B cell (primary cell): ENCODE measurements at regions not wholly inside any gene's neighbourhood (a gene's known extent, or its start where the extent isn't known, plus 50 kb on each side); places are given as distances from the start of the nearest gene placed in this dataset.

Source experiments
- ATAC-seq: fragments of 200-7000 bp; cut with Tn5 transposase; one replicate; pipeline ENCODE4 v1.10.0; 2021; ENCODE audit warnings: low read depth, mild to moderate bottlenecking, moderate number of reproducible peaks, moderate library complexity
- CTCF ChIA-PET: fragments of 350-600 bp; sonication (Branson Sonifier 250); formaldehyde crosslinking; loops from one replicate; lab custom pipeline; 2021; ENCODE audit warnings: antibody characterized with exemption, inconsistent platforms; lab: Charles Lee
- POLR2A ChIA-PET: fragments of 350-600 bp; sonication (Branson Sonifier 250); formaldehyde crosslinking; loops from one replicate; lab custom pipeline; 2021; ENCODE audit warnings: antibody characterized with exemption; lab: Charles Lee
- DNase-seq: peaks from one replicate; pipeline ENCODE4 v3.0.0; 2013
- H2AFZ ChIP-seq: 2 replicates; pipeline ENCODE4 v1.6.1; 2012; ENCODE audit warnings: mild to moderate bottlenecking, low read depth, low read length; ENCODE audit not compliant: insufficient read depth, poor library complexity, severe bottlenecking
- H3K27ac ChIP-seq, 2 donors: 1 replicate in 1 of 2; 2 replicates in 1 of 2; pipeline ENCODE4 v1.5.1; 2012 to 2013; ENCODE audit warnings: low read length in 2 of 2, mild to moderate bottlenecking in 2 of 2, moderate library complexity in 1 of 2
- H3K27me3 ChIP-seq, 4 experiments: fragments of 200-600 bp in 1 of 4; sonication (generic) in 1 of 4; replicated peaks in 1 of 4; 1 replicate in 2 of 4; 2 replicates in 2 of 4; pipeline versions ENCODE4 v1.6.1 to v1.7.0; 2013 to 2016; ENCODE audit warnings: low read length in 3 of 4, mild to moderate bottlenecking in 2 of 4, mixed read lengths in 1 of 4, moderate library complexity in 1 of 4; ENCODE audit not compliant: insufficient read depth in 4 of 4, control insufficient read depth in 3 of 4; ENCODE audit errors: control extremely low read depth in 1 of 4
- H3K36me3 ChIP-seq, 2 experiments: replicated peaks in 1 of 2; 1 replicate in 1 of 2; 2 replicates in 1 of 2; pipeline versions ENCODE4 v1.6.1 to v1.7.1; 2013; ENCODE audit warnings: low read length in 1 of 2; ENCODE audit not compliant: insufficient read depth in 2 of 2, control insufficient read depth in 1 of 2; ENCODE audit errors: control extremely low read depth in 1 of 2, extremely low read depth in 1 of 2
- H3K4me1 ChIP-seq, 2 donors: fragments of 200-600 bp in 1 of 2; sonication (generic) in 1 of 2; 1 replicate in 1 of 2; 2 replicates in 1 of 2; pipeline versions ENCODE4 v1.5.1 to v1.6.1; 2013 to 2017; ENCODE audit warnings: low read length in 2 of 2; ENCODE audit not compliant: control insufficient read depth in 2 of 2, insufficient read depth in 2 of 2
- H3K4me2 ChIP-seq: replicated peaks from 2 replicates; pipeline ENCODE3; 2012; ENCODE audit warnings: mild to moderate bottlenecking, low read depth, low read length; ENCODE audit not compliant: poor library complexity, severe bottlenecking
- H3K4me3 ChIP-seq, 5 experiments: fragments of 200-600 bp in 1 of 5; sonication (generic) in 1 of 5; 1 replicate in 3 of 5; 2 replicates in 2 of 5; pipeline versions ENCODE4 v1.5.1 to v1.7.0; 2011 to 2016; ENCODE audit warnings: low read length in 4 of 5, mild to moderate bottlenecking in 4 of 5, low read depth in 2 of 5, control low read depth in 1 of 5, moderate library complexity in 1 of 5; ENCODE audit not compliant: insufficient read depth in 1 of 5; ENCODE audit errors: control extremely low read depth in 1 of 5, extremely low read depth in 1 of 5
- H3K79me2 ChIP-seq: fragments of 200-600 bp; sonication (generic); one replicate; pipeline ENCODE4 v1.6.0; 2016; ENCODE audit warnings: low read length; ENCODE audit not compliant: control insufficient read depth, insufficient read depth
- H3K9ac ChIP-seq: fragments of 200-600 bp; sonication (generic); 2 replicates; pipeline ENCODE4 v1.6.1; 2017; ENCODE audit warnings: mild to moderate bottlenecking, low read length, moderate library complexity
- H3K9me3 ChIP-seq, 3 donors: one replicate each; pipeline versions ENCODE4 v1.6.1 to v1.7.1; 2013; ENCODE audit warnings: low read length in 2 of 3; ENCODE audit not compliant: control insufficient read depth in 2 of 3, insufficient read depth in 1 of 3; ENCODE audit errors: control extremely low read depth in 1 of 3
- H4K20me1 ChIP-seq: 2 replicates; pipeline ENCODE4 v1.6.0; 2012; ENCODE audit warnings: mild to moderate bottlenecking, low read length; ENCODE audit not compliant: insufficient read depth, control insufficient read depth, poor library complexity, severe bottlenecking
- H3K27ac Mint-ChIP-seq: one replicate; pipeline ENCODE4 v1.8.0; 2021; ENCODE audit warnings: mixed read lengths
- H3K27me3 Mint-ChIP-seq: one replicate; pipeline ENCODE4 v1.8.0; 2021; ENCODE audit warnings: mixed read lengths
- H3K4me1 Mint-ChIP-seq: one replicate; pipeline ENCODE4 v1.8.0; 2021; ENCODE audit warnings: mixed read lengths
- H3K4me3 Mint-ChIP-seq: one replicate; pipeline ENCODE4 v1.8.0; 2021; ENCODE audit warnings: mixed read lengths
- H3K9me3 Mint-ChIP-seq: one replicate; pipeline ENCODE4 v1.8.0; 2022; ENCODE audit warnings: mixed read lengths; ENCODE audit not compliant: insufficient read depth
- CTCF ChIP-seq: fragments of 200-600 bp; IDR thresholded peaks from one replicate; pipeline ENCODE4 v1.8.0; 2022; ENCODE audit warnings: antibody characterized with exemption, mild to moderate bottlenecking
- EZH2 ChIP-seq: IDR thresholded peaks from 2 replicates; pipeline ENCODE4 v1.6.1; 2012; ENCODE audit warnings: borderline replicate concordance, low read depth, mild to moderate bottlenecking, moderate library complexity, low read length; ENCODE audit not compliant: insufficient read depth, poor library complexity, severe bottlenecking
- WGBS: methylation state at CpG from one replicate; pipeline ENCODE4 v1.1.5; 2013; ENCODE audit warnings: missing lambda C conversion rate; ENCODE audit not compliant: insufficient coverage; 5-methylcytosine and 5-hydroxymethylcytosine counted together
- intact Hi-C: fragments of 100-400 bp; cut with micrococcal nuclease; formaldehyde crosslinking; loops from one replicate; pipeline ENCODE4 v1.10.0; 2022

DNA sequence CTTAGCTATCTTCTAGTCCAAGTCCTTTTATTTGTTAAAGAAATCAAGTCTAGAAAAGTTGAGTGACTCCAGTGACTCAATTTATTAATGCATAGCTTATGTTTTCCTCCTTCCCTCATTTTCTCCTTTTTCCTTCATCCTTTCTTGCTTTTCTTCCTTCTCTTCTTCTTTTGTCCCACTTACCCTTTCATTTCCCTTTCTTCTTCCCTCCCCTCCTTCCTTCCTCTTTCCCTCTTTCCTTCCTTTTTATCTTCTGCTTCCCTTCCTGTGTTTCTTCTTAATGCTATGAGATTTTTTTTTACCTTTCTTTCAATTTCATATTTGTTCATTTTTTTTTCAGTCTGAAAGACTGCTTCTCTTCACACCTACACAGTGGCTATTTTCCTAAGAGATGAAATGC lies 555.5 kb downstream of the PIK3C3 start:
- Histone ChIP-seq H3K4me3 (no peak overlapping the region), H3K4me2 (no peak overlapping the region), H3K4me1 (no peaks in the 10 kb centered on the region), H3K9ac (no peak overlapping the region), H3K27ac (no peak overlapping the region), H2AFZ (no peak overlapping the region), H3K79me2 (no peaks in the 10 kb centered on the region), H3K27me3 (no peaks in the 10 kb centered on the region), H4K20me1 (no peaks in the 10 kb centered on the region), H3K9me3 (no peaks in the 10 kb centered on the region), H3K36me3 (no peaks in the 10 kb centered on the region)
- H3K4me3 Mint-ChIP-seq: no peak overlapping the region
- ChIA-PET CTCF (no interaction called here), POLR2A (no interaction called here)
- no peaks in the 10 kb centered on the region for H3K4me1 Mint-ChIP-seq
- H3K9me3 Mint-ChIP-seq: no peaks in the 10 kb centered on the region
- no peak for ATAC-seq
- intact Hi-C loops: no loop called here
- no peak overlapping the region for H3K27ac Mint-ChIP-seq
- TF ChIP-seq CTCF: no peak
- no peak for TF ChIP-seq EZH2
- no peak for DNase-seq
- no peaks in the 10 kb centered on the region for H3K27me3 Mint-ChIP-seq

DNA sequence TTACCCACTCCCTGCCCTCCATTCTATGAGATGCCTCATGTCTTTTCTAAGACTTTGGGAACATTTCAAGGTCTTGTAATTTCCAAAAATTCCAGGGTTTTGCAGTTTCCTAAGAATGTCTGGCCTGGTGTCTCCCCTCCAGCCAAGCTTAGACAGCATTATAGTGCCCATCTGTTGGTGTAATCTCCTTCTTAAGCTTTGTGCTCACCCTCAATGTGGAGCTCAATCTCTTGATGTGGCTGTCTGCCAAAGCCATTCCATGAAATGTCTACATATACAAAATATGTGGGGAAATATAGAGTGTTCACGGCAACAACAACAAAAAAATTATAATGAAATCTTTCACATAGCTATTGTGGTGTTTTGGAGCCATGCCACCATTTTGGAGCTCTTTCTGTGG lies 558.4 kb downstream of the PIK3C3 start:
- H3K36me3 ChIP-seq: no peaks in the 10 kb centered on the region
- TF ChIP-seq CTCF (no peak), EZH2 (no peak)
- CTCF ChIA-PET: no interaction called here
- H3K4me1 ChIP-seq: no peaks in the 10 kb centered on the region
- H3K27ac ChIP-seq: no peak overlapping the region
- no peak overlapping the region for H2AFZ ChIP-seq
- H3K4me2 ChIP-seq: no peak overlapping the region
- no peak for DNase-seq
- no peaks in the 10 kb centered on the region for H3K27me3 ChIP-seq
- no CpG with 5 or more reads among the region's 1 CpG for WGBS
- H4K20me1 ChIP-seq: no peaks in the 10 kb centered on the region
- no peak for ATAC-seq
- H3K9ac ChIP-seq: no peak overlapping the region
- no peaks in the 10 kb centered on the region for H3K27me3 Mint-ChIP-seq
- intact Hi-C loops: no loop called here
- H3K79me2 ChIP-seq: no peaks in the 10 kb centered on the region
- peaks cover 0 to 4% (median 0%) of the 10 kb centered on the region in 3 donors for H3K9me3 ChIP-seq
- no peak overlapping the region for H3K4me3 ChIP-seq
- H3K27ac Mint-ChIP-seq: no peak overlapping the region
- POLR2A ChIA-PET: no interaction called here
- H3K4me1 Mint-ChIP-seq: no peaks in the 10 kb centered on the region
- H3K4me3 Mint-ChIP-seq: no peak overlapping the region
- H3K9me3 Mint-ChIP-seq: no peaks in the 10 kb centered on the region
